T-helper 2 cell (primary cell): ENCODE measurements at regions not wholly inside any gene's neighbourhood (a gene's known extent, or its start where the extent isn't known, plus 50 kb on each side); places are given as distances from the start of the nearest gene placed in this dataset.
"Not testable (repeated sequence)": the region's sequence is repeated elsewhere in the genome, so short reads cannot be mapped to it uniquely, and the experiment has no call there.

Experiments used
- DNase-seq, 5 experiments: peaks; one replicate each; pipeline versions ENCODE4 v3.0.0 to v3.0.0-alpha.2; 2012 to 2022

- DNase-seq: no peak
Observed at GRCh38 chr5:36482812-36483211, 123.6 kb upstream of the SLC1A3 start.

DNA sequence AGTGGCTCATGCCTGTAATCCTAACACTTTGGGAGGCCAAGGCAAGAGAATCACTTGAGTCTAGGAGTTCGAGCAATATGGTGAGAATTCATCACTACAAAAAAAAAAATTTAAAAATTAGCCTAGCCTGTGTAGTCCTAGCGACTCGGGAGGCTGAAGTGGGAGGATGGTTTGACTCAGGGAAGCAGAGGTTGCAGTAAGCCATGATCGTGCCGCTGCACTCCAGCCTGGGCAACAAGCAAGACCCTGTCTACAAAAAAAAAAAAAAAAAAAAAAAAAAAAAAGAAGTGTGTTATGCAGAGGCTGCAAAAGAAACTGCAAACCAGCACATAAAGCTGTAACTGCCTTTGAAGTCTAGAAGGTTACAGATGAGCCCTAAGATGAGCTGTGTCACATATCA is 116.9 kb upstream of the SLC1A3 start:
- no peak for DNase-seq

- no peak for DNase-seq
Observed at GRCh38 chr5:36491856-36492255, 114.5 kb upstream of the SLC1A3 start.

DNA sequence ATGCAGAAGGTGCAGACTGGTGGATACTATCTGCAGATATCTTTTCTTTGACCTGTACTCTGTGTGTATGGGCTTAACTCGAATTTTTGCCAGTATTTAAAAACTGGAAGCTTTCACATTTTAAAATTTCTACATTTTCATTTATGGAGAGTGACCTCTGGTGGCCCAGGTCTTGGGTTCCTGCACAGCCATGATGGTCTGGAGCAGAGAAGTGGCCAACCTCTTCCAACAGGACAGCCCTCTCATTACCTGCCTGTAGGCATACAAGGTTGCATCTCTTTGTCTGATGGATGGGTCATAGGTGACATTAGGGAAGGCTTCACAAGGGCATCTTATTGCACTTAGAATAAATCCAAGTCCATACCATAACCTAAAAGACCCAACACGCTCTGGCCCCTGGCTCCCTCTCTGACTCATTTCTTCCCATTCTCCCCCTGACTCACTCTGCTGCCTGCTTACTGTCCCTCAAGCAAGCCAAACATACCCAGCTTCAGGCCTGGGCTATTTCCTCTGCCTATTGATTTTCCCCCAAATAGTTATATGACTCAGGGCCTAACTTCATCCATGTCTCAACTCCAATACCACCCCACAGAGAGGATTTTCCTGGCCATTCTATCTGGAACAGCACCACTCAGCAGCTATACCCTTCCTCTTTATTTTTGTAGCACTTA is 113.3 kb upstream of the SLC1A3 start:
- no peak for DNase-seq

DNA sequence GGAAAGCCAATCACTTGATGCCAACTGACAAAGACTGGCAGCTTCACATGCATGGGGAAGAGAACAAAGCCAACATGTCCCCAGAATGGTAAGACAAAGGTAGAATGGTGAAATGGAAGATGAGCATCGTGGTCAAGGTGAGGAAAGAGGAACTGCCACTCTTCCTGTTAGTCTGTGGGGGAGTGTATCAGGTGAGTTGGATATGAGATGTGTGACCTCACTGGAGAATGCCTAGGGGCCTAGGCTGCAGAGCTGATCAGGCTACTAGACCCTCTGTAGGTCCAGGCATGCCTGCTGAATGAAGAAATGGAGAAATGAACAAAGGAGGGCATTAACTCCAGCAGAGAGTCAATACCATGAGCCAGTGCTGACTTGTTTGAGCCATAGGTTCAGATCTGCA is 112.4 kb upstream of the SLC1A3 start:
- DNase-seq: no peak

GRCh38 chr5:36494841-36495601 is 111.4 kb upstream of the SLC1A3 start:
- DNase-seq: no peak

- DNase-seq: no peak
Observed at GRCh38 chr5:36495611-36496010, 110.8 kb upstream of the SLC1A3 start.

GRCh38 chr5:36496471-36496870 is 109.9 kb upstream of the SLC1A3 start:
- DNase-seq: no peak

GRCh38 chr5:36502608-36503007 is 103.8 kb upstream of the SLC1A3 start:
- no peak for DNase-seq

DNA sequence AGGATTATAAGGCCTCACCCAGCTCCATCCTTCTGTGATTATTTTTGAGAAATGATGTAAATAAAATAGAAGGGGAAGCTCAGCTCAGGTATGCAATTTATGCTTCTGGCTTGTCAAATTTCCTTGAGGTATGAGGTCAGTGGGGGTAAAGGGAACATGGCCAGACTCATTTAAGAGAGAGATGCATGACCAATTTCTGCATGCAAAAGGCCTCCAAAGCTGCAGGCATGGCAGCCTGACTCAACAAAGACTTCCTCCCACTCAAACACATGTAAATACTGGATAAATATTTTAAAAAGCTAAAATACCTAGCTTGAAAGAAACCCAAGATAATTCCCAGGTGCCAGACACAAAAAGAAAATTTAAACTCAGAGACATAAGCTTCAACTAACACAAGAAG is 101.4 kb upstream of the SLC1A3 start:
- no peak for DNase-seq

GRCh38 chr5:36507332-36507952 is 99.0 kb upstream of the SLC1A3 start:
- DNase-seq: peak; percentile 18 to 63 (median 51)

DNA sequence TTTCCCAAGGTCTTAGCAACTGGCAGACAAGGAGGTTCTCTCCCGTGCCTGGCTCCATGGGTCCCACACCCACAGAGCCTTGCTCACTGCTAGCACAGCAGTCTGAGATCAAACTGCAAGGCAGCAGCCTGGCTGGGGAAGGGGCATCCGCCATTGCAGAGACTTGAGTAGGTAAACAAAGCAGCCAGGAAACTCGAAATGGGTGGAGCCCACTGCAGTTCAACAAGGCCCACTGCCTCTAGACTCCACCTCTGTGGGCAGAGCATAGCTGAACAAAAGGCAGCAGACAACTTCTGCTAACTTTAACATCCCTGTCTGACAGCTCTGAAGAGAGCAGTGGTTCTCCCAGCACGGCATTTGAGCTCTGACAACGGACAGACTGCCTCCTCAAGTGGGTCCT is 98.1 kb upstream of the SLC1A3 start:
- DNase-seq: peak in 1 of 5 experiments; percentile 46

- not testable (repeated sequence) for DNase-seq
Observed at GRCh38 chr5:36513647-36514046, 92.8 kb upstream of the SLC1A3 start.

GRCh38 chr5:36519881-36520280 is 86.5 kb upstream of the SLC1A3 start:
- DNase-seq: no peak

GRCh38 chr5:36521219-36521618 is 85.2 kb upstream of the SLC1A3 start:
- peak in 1 of 5 experiments; percentile 19 for DNase-seq

GRCh38 chr5:36521838-36522745 is 84.3 kb upstream of the SLC1A3 start:
- no peak for DNase-seq

DNA sequence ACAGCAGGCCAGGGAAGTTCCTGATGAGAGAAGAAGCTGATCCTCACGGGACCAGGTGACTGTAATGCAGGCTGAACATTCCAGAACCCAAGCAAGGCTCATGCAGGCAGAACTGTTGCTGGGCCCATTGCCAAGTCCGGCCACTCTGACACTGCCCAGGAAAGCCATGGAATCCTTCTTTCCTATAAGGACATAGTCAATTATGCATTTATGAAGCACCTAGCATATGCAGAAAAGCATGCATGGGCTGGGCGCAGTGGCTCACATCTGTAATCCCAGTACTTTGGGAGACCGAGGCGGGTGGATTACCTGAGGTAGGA is 83.7 kb upstream of the SLC1A3 start:
- DNase-seq: no peak

DNA sequence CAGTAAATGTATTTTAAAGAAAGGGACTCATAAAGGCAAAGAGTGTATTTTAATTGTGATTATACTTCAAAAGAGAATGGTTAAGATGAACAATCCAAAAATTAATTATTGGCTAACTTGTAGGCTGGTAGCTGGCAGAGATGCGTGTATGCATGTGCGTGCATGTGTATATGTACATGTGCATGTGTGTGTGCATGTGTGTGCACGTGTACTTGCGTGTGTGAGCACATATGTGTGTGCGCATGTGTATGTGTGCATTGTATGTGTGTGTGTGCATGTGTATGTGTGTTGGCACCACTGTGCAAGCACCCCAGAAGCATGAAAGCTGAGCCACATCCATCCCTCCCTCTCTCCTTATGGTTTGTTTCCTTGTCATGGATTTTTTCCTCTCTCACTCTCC is 83.0 kb upstream of the SLC1A3 start:
- DNase-seq: no peak

DNA sequence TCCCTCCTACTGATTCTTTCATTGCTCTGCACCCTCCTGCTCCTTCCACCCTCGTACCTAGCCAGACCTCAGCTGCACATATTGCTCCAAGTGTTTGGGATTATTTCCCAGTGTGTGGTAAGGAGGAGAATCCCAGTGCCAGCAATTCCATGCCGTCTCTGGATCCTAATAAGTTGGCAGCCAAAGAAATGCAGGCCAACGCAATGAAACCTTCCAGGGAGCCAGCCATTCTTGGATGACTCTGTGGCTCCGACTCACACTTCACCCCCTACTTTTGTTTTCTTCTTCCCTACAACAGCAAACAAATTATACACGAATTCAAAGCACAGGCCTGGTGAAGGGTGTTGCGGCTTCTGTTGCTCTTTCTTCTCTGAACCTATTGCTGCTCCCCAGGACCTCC is 82.5 kb upstream of the SLC1A3 start:
- no peak for DNase-seq

DNA sequence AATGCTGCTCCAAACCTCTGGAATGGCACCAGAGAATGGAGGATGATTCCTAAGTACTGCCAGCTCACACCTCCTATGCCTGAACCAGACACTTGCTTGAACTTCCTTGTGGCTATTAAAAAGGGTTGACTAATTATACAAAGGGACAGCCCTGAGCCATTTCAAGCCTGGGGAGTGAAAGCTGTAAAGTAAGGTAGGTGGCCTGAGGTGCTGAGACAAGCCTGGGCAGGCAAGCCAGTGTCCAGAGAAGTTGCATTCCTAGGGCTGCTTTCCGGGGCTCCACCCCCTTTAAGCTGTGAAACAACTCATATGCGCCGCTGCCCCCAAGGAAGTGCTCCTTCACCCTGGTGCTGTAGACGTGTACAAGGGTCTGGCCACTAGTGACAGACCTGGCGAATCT is 79.9 kb upstream of the SLC1A3 start:
- DNase-seq: no peak

- DNase-seq: no peak
Observed at GRCh38 chr5:36528588-36528987, 77.8 kb upstream of the SLC1A3 start.

GRCh38 chr5:36529142-36529541 is 77.3 kb upstream of the SLC1A3 start:
- no peak for DNase-seq

DNA sequence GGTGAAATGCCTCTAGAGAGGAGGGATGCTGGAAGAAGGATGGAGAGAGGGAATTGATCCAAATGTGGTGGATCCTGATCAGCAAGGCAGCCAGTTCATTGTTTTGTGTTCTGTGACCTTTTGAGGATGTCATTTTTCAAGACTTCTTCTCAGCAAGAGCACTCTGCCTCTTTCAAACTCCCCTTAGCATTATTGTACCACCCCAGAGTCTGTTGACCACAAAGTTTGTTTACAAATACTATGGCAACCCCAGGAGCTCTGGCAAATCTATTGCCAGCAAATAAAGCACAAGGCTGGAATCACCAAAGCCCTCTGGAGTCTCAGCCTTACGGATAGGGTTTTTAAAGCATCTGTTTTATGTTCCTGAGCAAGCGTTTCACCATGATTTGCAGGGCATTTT is 76.2 kb upstream of the SLC1A3 start:
- DNase-seq: no peak
